ENCODE measurements at regions not wholly inside any gene's neighbourhood (a gene's known extent, or its start where the extent isn't known, plus 50 kb on each side); places are given as distances from the start of the nearest gene placed in this dataset.

GRCh38 chr3:109631897-109632296, 294.6 kb upstream of the DPPA4 start (continued):
- no peak for TF ChIP-seq MAX (CRISPR knock-in tag; IDR thresholded peaks at IDR 0.05)
- TF ChIP-seq USF2 (CRISPR knock-in tag; IDR thresholded peaks at IDR 0.05) = no peak

GRCh38 chr3:109640146-109640652, 302.9 kb upstream of the DPPA4 start:
- H3K4me3 Mint-ChIP-seq = no peak overlapping the region
- no peak overlapping the region for H3K27ac Mint-ChIP-seq
- ChIA-PET POLR2A (no interaction called here), CTCF (no interaction called here)
- no peaks in the 10 kb centered on the region for H3K36me3 Mint-ChIP-seq
- peaks cover 4% of the 10 kb centered on the region for H3K4me1 Mint-ChIP-seq
- no peaks in the 10 kb centered on the region; the same call in none of the 2 replicates for H3K9me3 Mint-ChIP-seq
- DNase-seq (ENCODE audit: low spot score) = no peak
- no peak for ATAC-seq
- H3K27me3 Mint-ChIP-seq (ENCODE audit: low read depth) = no peaks in the 10 kb centered on the region
- TF ChIP-seq ZMAT4 (CRISPR knock-in tag; IDR thresholded peaks at IDR 0.05) = no peak
- no peak for TF ChIP-seq CTCF (IDR thresholded peaks at IDR 0.05)
- TF ChIP-seq AFF4 (CRISPR knock-in tag; IDR thresholded peaks at IDR 0.05; ENCODE audit: borderline replicate concordance) = no peak
- TF ChIP-seq ATF3 (CRISPR knock-in tag; conservative IDR thresholded peaks at IDR 0.05) = no peak
- no peak for TF ChIP-seq ZBTB43 (CRISPR knock-in tag; IDR thresholded peaks at IDR 0.05)
- no peak for TF ChIP-seq SMAD3 (CRISPR knock-in tag; IDR thresholded peaks at IDR 0.05; ENCODE audit: borderline replicate concordance)
- TF ChIP-seq ERG (CRISPR knock-in tag; IDR thresholded peaks at IDR 0.05) = no peak
- no peak for TF ChIP-seq GTF2I (CRISPR knock-in tag; conservative IDR thresholded peaks at IDR 0.05)
- no peak for TF ChIP-seq PRRX2 (CRISPR knock-in tag; IDR thresholded peaks at IDR 0.05)
- TF ChIP-seq ZNF671 (CRISPR knock-in tag; IDR thresholded peaks at IDR 0.05) = no peak
- no peak for TF ChIP-seq TEAD1 (CRISPR knock-in tag; IDR thresholded peaks at IDR 0.05)
- TF ChIP-seq GABPB1 (CRISPR knock-in tag; IDR thresholded peaks at IDR 0.05) = no peak
- TF ChIP-seq ZNF425 (CRISPR knock-in tag; conservative IDR thresholded peaks at IDR 0.05) = no peak
- TF ChIP-seq CREM (CRISPR knock-in tag; IDR thresholded peaks at IDR 0.05) = no peak
- TF ChIP-seq SP1 (CRISPR knock-in tag; conservative IDR thresholded peaks at IDR 0.05) = no peak
- no peak for TF ChIP-seq FOXK1 (CRISPR knock-in tag; IDR thresholded peaks at IDR 0.05)
- no peak for TF ChIP-seq ZNF281 (CRISPR knock-in tag; IDR thresholded peaks at IDR 0.05)
- TF ChIP-seq NFATC4 (CRISPR knock-in tag; IDR thresholded peaks at IDR 0.05) = no peak
- no peak for TF ChIP-seq ESRRA (CRISPR knock-in tag; IDR thresholded peaks at IDR 0.05; ENCODE audit: borderline replicate concordance)

All from WTC11 (cell line).